Activated gamma-delta T cell treated with Interleukin-2 at 50 U/mL for 16 hours (primary cell): ENCODE measurements at regions not wholly inside any gene's neighbourhood (a gene's known extent, or its start where the extent isn't known, plus 50 kb on each side); places are given as distances from the start of the nearest gene placed in this dataset.

Source experiments
- DNase-seq: peaks from one replicate; pipeline ENCODE4 v3.0.0-alpha.2; 2020

DNA sequence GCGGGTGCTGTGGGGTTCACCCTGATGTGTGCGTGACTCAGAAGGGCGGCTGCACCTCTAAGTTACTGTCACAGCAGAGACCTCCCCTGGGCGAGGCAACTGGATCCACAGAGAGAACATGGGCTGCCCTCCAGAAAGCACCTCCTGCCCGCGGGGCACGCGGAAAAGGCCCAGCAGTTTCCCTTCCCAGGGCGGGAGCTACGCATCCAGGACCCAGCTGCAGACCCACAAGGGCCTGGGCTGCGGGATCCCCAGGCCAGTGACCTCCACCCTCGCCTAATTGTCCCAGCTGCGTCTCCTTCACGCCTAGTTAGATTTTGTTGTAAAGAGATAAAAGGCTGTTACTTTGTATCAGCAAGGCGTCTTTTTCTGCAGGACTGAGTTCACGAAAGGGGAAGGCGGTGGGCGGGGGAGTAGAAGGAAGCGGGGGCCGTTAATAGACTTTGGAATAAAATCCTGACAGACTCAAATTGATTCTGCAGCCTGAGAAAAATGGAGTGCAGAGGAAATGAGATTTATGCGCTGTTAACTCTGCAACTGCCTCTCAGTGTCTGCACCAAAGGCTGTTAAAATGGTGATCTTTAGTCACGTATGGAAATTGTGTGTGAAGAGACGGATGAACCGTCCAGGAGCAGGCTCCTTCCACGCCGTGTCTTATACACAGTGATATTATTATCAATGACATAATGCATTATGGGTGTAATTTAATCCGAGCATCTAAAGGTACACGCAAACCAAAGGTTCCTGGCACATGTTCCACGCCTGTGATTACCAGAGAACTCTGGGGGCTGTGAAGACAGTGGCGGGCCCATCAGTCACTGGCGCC is 65.9 kb upstream of the FBRSL1 start:
- no peak for DNase-seq

DNA sequence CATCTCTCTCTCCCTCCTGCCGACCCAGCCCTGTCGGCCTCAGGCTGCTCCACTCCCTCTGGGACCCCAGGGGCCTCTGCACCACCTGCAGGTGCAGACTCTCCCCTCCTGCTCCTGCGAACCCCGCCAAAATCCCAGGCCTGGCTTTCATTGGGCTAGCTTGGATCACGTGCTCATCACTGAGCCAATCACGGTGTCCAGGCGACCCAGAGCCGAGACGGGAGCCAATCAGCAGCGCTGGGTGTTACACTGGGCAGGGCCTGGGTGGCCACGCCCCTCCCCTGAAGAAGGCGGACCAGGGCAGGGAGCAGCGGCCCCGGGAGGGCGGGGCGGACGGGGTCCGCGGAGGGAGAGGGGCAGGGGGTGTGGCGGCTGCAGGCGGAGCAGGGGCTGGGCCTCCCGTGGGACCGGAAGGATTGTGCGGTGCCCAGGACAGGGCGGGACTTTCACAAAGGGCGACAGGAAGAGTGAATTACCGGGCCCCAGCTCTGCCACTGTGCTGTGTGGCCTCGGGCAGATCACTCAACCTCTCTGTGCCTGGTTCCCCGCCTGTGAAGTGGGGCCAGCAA is 66.6 kb upstream of the FBRSL1 start:
- DNase-seq, result no peak

GRCh38 chr12:132422381-132423043 is 67.4 kb upstream of the FBRSL1 start:
- no peak for DNase-seq

DNA sequence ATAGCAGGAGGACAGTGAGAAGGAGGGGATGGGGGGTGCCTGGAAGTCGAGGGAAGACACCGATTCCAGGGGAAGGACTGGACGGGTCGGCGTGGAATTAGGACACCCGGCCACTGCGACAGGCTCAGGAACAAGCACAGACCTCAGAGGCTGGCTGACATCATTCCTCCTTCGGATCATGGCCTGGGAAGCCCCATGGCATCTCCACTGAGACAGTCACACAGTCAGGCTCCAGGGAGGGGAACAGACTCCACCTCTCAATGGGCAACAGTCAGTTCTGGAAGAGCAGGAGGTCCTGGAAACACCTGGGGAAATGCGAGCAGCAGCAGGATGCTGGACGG is 67.9 kb upstream of the FBRSL1 start:
- no peak for DNase-seq

DNA sequence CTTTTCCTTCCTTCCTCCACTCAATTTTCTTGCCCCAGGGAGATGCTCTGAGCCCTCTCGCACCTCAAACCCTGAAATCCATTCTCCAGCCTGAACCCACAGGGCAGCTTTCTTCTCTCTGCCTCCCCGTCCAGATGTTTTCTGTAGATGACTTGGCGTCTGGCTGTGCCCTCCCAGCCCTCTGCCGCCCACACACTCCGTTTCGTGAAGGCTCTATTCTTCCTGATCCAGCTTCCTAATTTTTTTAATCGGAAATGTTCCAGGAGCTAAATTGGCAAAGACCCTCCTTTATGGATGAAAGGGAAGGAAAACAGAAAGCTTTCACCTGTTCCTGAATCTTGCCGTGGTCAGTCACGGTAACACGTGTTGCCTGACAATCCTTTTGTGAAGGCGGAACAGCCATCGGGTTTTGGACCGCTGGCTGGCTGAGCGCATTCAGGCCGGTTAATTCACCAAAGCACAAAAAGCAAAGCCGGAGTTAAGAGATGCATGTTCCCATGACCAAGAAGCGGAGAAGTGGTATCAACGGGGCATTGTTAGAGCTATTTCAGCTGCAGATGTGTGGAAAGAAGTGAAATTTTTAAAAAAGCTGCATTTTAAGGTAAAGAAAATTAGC is 70.2 kb upstream of the FBRSL1 start:
- DNase-seq, result no peak

- no peak for DNase-seq
These were observed 71.5 kb upstream of the FBRSL1 start for GRCh38 chr12:132418393-132418925.

- DNase-seq, result no peak
These were observed 72.2 kb upstream of the FBRSL1 start for GRCh38 chr12:132417741-132418140.

DNA sequence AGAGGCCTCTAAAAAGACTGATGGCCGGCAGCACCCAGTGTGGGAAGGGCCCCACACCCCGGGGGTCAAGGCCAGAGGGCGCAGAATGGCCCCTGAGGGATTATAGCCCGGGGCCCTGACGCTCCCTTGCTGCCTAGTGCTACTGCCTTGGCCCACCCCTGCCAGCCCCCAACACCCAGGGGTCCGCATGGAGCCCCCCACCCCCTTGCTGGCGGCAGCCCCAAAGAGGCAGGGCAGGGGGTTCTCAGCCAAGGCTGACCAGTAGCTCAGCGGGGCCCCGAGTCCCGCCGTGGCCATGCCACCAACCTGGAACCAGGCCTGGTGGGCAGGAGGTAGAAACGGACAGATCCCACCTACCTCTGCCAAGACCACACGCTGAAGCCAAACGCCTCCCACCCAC is 73.1 kb upstream of the FBRSL1 start:
- no peak for DNase-seq

DNA sequence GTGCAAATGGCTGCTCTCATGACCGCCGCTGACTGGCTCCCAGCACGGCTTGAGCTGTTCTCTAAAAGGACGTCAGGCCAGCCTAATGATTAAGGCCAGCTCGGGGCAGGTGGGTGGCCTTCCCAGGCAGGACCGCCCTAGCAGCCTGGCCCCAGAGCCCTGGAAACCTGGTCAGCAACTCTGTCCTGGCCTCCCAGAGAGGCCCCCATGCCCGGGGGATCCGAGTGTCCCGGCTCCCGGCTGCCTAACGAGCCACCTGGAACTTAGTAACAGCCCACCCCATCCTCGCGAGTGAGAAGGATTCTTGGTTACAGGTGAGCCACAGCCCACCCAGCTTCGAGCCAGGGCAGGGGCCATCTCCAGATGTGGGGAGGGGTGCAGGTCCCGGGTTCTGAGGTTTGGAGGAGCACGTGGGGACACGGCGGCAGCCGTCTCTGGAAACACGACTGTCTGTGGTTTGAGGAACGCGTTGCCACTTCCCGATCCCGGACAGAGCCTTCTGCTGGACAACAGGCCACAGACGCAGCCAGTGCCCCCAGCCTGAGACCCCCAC is 73.8 kb upstream of the FBRSL1 start:
- no peak for DNase-seq

GRCh38 chr12:132415327-132416120 is 74.4 kb upstream of the FBRSL1 start:
- no peak for DNase-seq

DNA sequence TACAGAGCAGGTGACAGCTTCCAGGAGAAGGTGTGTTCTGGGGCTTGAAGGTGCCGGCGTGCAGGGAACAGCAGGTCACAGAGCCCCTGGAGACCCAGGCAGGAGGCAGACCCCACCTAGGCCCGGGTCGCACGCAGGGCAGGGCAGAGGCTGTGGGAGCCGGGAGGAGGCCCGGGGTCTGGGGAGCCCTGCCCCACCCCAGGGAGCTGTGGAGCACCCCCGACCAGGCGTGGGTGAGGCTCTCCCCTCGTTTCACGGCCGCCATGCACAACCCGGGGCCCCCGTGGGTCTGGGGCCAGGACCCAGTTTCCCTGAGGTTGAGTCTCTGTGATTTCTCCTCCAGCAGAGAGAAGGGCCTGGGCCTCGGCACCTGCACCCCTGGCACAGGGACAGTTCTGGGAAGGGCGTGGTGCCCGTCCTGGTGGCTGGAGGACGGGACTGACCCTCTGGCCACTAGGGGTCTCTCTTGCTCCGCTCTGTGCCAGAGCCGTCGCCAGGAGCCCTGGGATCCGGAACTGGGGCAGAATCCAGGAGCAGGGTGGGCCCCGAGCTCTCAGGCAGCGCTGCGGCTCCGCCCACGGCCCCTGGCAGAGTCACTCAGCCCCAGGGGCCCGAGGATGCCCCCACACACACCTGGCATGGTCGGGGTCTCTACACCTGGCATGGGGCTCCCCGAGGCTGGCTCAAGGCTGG is 75.2 kb upstream of the FBRSL1 start:
- DNase-seq, result peak; percentile 75

DNA sequence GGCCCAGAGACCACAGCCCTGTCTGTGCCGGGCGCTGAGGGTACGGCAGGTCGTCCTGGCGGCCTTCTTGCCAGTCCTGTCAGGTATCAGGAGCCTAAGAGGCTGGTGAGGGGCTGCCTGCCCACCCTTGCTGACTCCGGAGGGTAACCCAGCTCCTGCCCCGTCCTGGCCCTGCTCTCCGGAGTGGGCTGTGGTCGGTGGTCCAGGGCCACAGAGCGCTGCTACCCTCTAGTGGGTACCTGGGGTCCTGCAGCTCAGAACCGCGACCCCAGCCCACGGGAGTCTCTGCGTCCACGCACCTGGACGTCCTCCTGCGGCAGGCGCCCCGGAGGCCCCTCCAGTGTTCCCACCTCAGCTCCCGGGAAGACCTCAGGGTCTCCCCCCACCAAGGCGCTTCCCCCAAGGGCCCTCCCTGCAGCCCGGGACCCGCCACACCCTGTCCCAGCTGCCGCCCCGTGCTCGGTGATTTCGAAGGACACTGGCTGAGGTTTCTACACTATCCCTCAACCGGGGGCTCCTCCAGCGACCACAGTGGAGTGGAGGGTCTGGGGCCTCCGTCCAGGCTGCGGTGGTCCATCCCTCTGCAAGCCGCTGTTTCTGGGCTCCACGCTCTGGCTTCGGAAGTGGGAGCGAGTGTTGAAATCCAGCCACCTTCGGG is 75.9 kb upstream of the FBRSL1 start:
- no peak for DNase-seq

DNA sequence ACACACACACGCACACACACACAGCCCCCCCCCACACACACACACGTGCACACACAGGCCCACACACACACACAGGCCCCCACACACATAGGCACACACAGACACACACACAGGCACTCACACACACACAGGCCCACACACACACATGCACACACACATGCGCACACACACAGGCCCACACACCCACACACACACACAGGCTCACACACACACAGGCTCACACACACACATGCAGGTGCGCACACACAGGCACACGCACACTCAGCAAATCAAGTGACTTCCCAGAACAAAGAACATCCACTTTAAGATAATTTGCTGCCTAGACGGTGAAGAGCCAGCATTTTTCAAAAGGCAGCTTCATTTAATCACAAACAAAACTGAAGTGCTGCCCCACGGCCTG is 78.5 kb upstream of the FBRSL1 start:
- no peak for DNase-seq

GRCh38 chr12:132410849-132411248 is 79.1 kb upstream of the FBRSL1 start:
- DNase-seq, result no peak

GRCh38 chr12:132410296-132410625 is 79.7 kb upstream of the FBRSL1 start:
- no peak for DNase-seq

- no peak for DNase-seq
These were observed 80.3 kb upstream of the FBRSL1 start for GRCh38 chr12:132409495-132410295.

DNA sequence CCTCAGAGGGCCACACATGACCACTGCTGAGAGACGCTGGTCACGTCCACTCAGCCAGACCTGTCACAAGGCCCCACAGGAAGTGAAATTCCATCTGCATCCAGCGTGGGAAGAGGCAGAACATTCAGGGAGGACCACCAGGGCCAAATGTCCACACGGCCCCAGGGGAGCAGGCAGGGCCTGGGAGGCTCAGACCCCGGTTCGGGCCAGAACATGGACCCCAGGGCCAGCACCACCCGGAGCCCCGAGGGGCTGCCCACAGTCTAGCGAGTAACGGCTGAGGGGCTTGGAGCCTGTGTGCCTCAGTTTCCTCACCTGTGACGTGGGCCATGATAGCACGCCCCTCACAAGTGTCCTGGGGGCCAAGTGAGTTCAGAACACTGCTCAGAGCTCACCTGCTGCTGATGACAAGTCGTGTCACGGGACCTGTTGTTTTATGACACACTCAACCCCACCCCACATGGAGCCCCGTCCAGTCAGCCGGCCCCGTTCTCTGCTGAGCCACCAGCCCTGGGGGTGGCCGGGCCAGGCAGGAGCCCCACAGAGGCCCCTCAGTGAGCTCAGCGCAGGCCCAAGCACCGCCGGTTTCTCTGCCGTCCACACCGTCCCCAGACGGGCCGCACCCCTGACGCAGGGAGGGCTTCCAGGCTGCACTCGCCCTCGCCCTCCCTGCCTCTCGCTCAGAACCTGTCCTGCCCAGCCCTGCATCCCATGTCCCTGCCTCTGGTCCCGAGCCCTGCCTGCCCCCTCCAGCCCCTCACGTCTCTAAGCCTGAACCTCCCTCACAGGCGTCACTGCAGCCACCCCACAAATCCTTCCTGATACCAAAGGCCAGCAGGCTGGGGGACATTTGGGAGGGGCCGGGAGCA is 79.5 kb upstream of the GALNT9 start:
- DNase-seq, result no peak

GRCh38 chr12:132407992-132408391 is 78.6 kb upstream of the GALNT9 start:
- no peak for DNase-seq

DNA sequence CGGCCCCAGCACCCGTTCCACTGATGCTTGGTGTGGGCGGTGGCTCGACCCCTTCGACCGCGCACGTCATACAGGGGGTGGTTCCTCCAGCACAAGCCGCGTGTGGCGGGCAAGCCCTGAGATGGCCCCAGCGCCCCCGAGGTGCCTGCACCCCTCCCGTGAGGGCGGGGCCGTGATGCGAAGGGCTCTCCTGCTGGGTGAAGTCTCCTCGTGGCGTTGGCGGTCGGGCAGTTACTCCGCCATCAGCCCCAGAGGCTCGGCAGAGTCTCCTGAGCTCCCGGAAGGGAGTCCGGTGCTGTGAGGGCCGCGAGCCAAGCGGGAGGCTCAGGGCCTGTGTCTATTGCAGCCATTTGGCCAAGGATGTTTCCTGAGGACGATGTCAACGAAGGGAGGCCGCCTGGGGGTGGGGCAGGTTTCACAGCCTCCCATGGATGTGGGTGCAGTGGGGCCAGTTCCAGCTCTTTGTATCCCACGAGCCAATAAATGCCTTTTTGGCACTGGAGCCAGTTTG is 78.1 kb upstream of the GALNT9 start:
- DNase-seq, result no peak
